H7 (cell line): ENCODE measurements at regions not wholly inside any gene's neighbourhood (a gene's known extent, or its start where the extent isn't known, plus 50 kb on each side); places are given as distances from the start of the nearest gene placed in this dataset.

Source experiments
- DNase-seq: peaks from one replicate; pipeline ENCODE4 v3.0.0; 2012
- H3K27me3 ChIP-seq: 2 replicates; pipeline ENCODE4 v1.6.0; 2011; ENCODE audit warnings: mild to moderate bottlenecking, low read length; ENCODE audit not compliant: control insufficient read depth, insufficient read depth
- H3K36me3 ChIP-seq: replicated peaks from 2 replicates; pipeline ENCODE4 v1.5.1; 2011; ENCODE audit warnings: low read length; ENCODE audit not compliant: control insufficient read depth, insufficient read depth
- H3K4me3 ChIP-seq: 2 replicates; pipeline ENCODE4 v1.5.1; 2011; ENCODE audit warnings: low read depth, mild to moderate bottlenecking, control low read depth, low read length, moderate library complexity; ENCODE audit not compliant: insufficient read depth

GRCh38 chr14:81955123-81955522 lies 421.5 kb upstream of the SEL1L start:
- H3K27me3 ChIP-seq, result no peaks in the 10 kb centered on the region
- H3K36me3 ChIP-seq, result no peaks in the 10 kb centered on the region
- no peak for DNase-seq
- no peak overlapping the region for H3K4me3 ChIP-seq

DNA sequence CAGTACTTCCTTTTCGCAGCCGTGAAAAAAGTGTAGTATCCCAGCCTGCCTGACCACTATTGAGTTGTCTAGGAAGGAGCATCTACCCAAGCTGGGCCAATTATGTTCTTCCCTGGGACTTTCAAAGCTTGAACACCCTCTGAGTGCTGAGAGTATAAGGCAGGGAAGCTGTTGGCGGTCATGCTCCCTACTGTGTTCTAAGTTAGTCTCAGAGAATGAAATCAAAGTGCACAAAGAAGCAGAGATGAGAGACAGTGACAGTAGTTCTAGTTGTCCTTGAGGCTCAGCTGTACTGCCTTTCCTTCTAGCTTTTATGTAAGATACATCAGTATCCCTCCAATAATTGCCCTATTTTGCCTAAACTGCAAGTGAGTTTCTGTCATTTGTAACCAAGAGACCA lies 427.1 kb upstream of the SEL1L start:
- no peak for DNase-seq
- Histone ChIP-seq H3K27me3 (no peaks in the 10 kb centered on the region), H3K36me3 (no peaks in the 10 kb centered on the region), H3K4me3 (no peak overlapping the region)

GRCh38 chr14:81963846-81964245 lies 430.2 kb upstream of the SEL1L start:
- no peaks in the 10 kb centered on the region for H3K36me3 ChIP-seq
- no peaks in the 10 kb centered on the region for H3K27me3 ChIP-seq
- no peak overlapping the region for H3K4me3 ChIP-seq
- no peak for DNase-seq

DNA sequence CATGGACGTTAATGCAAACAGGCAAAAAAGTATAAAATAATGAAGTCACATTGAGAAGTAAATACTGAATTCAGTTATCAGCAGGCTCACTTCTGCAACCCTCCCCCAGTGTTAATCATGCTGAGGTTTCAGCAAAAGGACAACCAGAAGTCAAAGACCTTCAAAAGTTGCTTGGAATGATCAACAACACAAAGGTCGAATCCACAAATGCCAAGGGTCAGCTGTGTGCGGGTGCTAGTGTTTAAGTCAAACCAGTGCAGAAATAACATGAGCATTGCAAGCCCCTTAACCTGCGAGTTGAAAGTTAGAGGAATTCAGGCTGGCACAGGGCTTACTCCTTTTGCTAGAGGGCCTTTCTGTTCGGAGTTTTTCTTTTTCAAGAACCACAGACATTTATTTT lies 436.7 kb upstream of the SEL1L start:
- DNase-seq, result no peak
- Histone ChIP-seq H3K27me3 (no peaks in the 10 kb centered on the region), H3K4me3 (no peak overlapping the region), H3K36me3 (no peaks in the 10 kb centered on the region)

- Histone ChIP-seq H3K27me3 (no peaks in the 10 kb centered on the region), H3K36me3 (no peaks in the 10 kb centered on the region), H3K4me3 (no peak overlapping the region)
- DNase-seq, result no peak
These were observed 438.3 kb upstream of the SEL1L start for GRCh38 chr14:81971911-81972310.

GRCh38 chr14:81972601-81973000 lies 438.9 kb upstream of the SEL1L start:
- no peak for DNase-seq

DNA sequence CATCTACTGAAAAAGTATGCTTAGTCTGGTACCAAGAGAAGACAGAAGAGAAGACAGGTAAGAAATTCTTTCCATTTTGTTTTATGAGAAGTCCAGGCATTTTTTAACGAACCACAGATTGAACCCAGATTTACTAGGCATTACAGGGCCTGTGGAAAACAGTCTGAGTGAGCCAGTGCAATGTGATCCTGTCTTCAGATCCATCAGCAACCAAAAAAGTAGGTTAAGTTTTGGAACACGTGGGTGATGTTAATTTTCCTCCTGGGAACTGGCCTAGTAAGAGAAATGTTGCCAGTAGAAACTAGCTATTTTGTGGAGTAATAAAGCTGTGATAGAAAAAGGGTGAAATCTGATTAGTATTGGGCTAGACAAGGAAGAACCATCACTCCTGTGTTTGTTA lies 440.9 kb upstream of the SEL1L start:
- H3K4me3 ChIP-seq, result no peak overlapping the region
- H3K36me3 ChIP-seq, result no peaks in the 10 kb centered on the region
- no peaks in the 10 kb centered on the region for H3K27me3 ChIP-seq
- DNase-seq, result no peak

More at GRCh38 chr14:81972601-81973000, 438.9 kb upstream of the SEL1L start:
- Histone ChIP-seq H3K27me3 (no peaks in the 10 kb centered on the region), H3K36me3 (no peaks in the 10 kb centered on the region), H3K4me3 (no peak overlapping the region)

GRCh38 chr14:81980601-81981306 lies 447.1 kb upstream of the SEL1L start:
- DNase-seq, result no peak

GRCh38 chr14:81981307-81981675 lies 447.6 kb upstream of the SEL1L start:
- Histone ChIP-seq H3K4me3 (no peak overlapping the region), H3K27me3 (no peaks in the 10 kb centered on the region), H3K36me3 (no peaks in the 10 kb centered on the region)
- no peak for DNase-seq

More at GRCh38 chr14:81980601-81981306, 447.1 kb upstream of the SEL1L start:
- Histone ChIP-seq H3K4me3 (no peak overlapping the region), H3K27me3 (no peaks in the 10 kb centered on the region), H3K36me3 (no peaks in the 10 kb centered on the region)

- no peaks in the 10 kb centered on the region for H3K27me3 ChIP-seq
- no peaks in the 10 kb centered on the region for H3K36me3 ChIP-seq
- DNase-seq, result no peak
- no peak overlapping the region for H3K4me3 ChIP-seq
These were observed 448.4 kb upstream of the SEL1L start for GRCh38 chr14:81982046-81982445.

DNA sequence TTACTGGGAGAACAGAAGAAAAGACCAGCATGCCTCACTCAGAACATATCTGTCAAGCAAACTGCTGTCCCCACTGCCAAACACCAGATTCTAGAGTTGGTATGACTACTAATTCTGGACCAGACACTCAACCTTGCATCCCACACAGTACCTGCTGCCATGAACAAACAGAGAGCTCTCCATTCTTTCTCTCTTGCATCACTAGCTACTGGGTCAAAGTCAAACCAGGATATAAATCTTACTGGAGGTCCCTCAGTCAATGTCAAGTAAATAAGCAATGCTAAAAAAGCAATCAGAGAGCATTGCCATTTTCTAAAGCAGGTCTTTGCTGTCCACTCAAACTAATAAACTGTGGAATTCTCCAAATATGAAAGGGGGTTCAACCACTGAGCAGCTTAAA lies 452.4 kb upstream of the SEL1L start:
- no peaks in the 10 kb centered on the region for H3K36me3 ChIP-seq
- DNase-seq, result no peak
- no peak overlapping the region for H3K4me3 ChIP-seq
- no peaks in the 10 kb centered on the region for H3K27me3 ChIP-seq

DNA sequence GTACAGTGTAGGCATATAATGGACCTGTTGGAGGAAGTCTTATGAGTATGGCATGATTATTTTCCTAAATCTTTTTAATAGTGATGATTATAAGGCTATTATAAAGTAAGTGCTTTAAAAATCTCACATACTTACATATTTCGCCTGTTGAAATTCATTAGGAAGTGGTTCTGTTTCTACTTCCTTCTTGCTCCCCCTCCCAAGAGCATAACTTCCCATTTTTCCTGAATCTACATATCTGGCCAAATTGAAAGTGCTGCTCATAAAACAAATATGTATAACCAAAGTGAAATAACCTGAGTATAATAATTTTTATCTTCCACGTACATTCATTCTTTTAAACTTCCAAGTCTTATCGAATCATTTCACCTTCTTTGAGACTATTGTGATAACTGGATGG lies 455.6 kb upstream of the SEL1L start:
- no peak overlapping the region for H3K4me3 ChIP-seq
- H3K27me3 ChIP-seq, result no peaks in the 10 kb centered on the region
- DNase-seq, result no peak
- no peaks in the 10 kb centered on the region for H3K36me3 ChIP-seq

GRCh38 chr14:81990312-81990761 lies 456.7 kb upstream of the SEL1L start:
- Histone ChIP-seq H3K4me3 (no peak overlapping the region), H3K27me3 (no peaks in the 10 kb centered on the region), H3K36me3 (no peaks in the 10 kb centered on the region)
- DNase-seq, result peak; percentile 9

GRCh38 chr14:81991998-81992397 lies 458.3 kb upstream of the SEL1L start:
- no peaks in the 10 kb centered on the region for H3K36me3 ChIP-seq
- no peak overlapping the region for H3K4me3 ChIP-seq
- no peak for DNase-seq
- no peaks in the 10 kb centered on the region for H3K27me3 ChIP-seq

GRCh38 chr14:81993432-81993831 lies 459.8 kb upstream of the SEL1L start:
- no peaks in the 10 kb centered on the region for H3K27me3 ChIP-seq
- H3K36me3 ChIP-seq, result no peaks in the 10 kb centered on the region
- DNase-seq, result no peak

DNA sequence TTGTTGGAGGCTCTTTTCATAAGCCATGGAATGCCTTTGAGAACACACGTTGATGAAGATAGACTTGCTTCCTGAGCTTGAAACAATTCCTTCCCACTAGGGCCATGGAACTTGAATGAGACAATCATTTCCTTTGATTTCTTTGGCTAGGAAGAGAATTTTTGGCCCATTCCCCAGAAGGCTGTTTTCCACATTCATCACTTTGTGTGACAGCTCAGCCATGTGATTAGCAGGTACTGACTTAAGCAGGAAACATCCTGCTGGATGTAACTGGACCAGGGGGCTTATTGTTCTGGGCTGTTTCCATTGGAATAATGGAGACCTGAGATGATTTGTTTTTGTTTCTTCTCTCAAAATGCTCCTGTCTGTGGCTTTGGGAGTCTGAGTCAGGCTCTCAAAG lies 469.8 kb upstream of the SEL1L start:
- DNase-seq, result no peak
- Histone ChIP-seq H3K27me3 (no peaks in the 10 kb centered on the region), H3K4me3 (no peak overlapping the region), H3K36me3 (no peaks in the 10 kb centered on the region)

More at GRCh38 chr14:81993432-81993831, 459.8 kb upstream of the SEL1L start:
- H3K4me3 ChIP-seq, result no peak overlapping the region
